OCI-LY3 (cell line): ENCODE measurements at regions not wholly inside any gene's neighbourhood (a gene's known extent, or its start where the extent isn't known, plus 50 kb on each side); places are given as distances from the start of the nearest gene placed in this dataset.

Experiments
- CTCF ChIP-seq: fragments of 200-600, 300-600 bp; sonication (generic); IDR thresholded peaks from 2 replicates; pipeline ENCODE4 v1.5.1; 2014; ENCODE audit warnings: antibody characterized with exemption, low read length, low read depth
- EZH2phosphoT487 ChIP-seq: fragments of 200-600 bp; shearing (Covaris generic); IDR thresholded peaks from 2 replicates; pipeline ENCODE4 v1.6.1; 2018; ENCODE audit warnings: antibody characterized with exemption, mixed run types, low read depth

GRCh38 chr9:11025775-11026174, 413.0 kb upstream of the PTPRD start:
- TF ChIP-seq CTCF: no peak
- no peak for TF ChIP-seq EZH2phosphoT487
